K562 (cell line): ENCODE measurements at regions not wholly inside any gene's neighbourhood (a gene's known extent, or its start where the extent isn't known, plus 50 kb on each side); places are given as distances from the start of the nearest gene placed in this dataset.

ENCODE experiments used
- ATAC-seq: fragments of 200-7000 bp; cut with Tn5 transposase; 3 replicates; pipeline ENCODE4 v1.9.1; 2020; ENCODE audit warnings: moderate library complexity
- BruUV-seq: library from RNA; stranded (reverse); fragments of 400-500 nt; replicated peaks from 2 replicates; lab custom pipeline; 2021; lab: Mats Ljungman, UMichigan
- CTCF ChIA-PET: fragments of 300-600 bp; formaldehyde crosslinking; extraction: SDS; loops from one replicate; lab custom pipeline; 2021; ENCODE audit warnings: low intra/inter-chr PET ratio; lab: Yijun Ruan, JAX
- POLR2A ChIA-PET: fragments of 300-600, 350-650 bp; sonication (Branson Sonifier 250); formaldehyde crosslinking; extraction: SDS; loops from one replicate; lab custom pipeline; 2021; ENCODE audit warnings: antibody characterized with exemption, inconsistent platforms; lab: Yijun Ruan, JAX
- DNase-seq, 4 experiments: peaks; one replicate each; pipeline versions ENCODE4 v3.0.0 to v3.0.0-alpha.2; 2011 to 2018; ENCODE audit warnings: low spot score in 3 of 4, mixed read lengths in 3 of 4; ENCODE audit errors: extremely low read depth in 1 of 4
- FAIRE-seq: peaks from 2 replicates; lab custom pipeline; 2011; peaks lifted over from hg19 to GRCh38; lab: Jason Lieb, UNC
- H2AFZ ChIP-seq: 2 replicates; pipeline ENCODE4 v1.6.0; 2011; ENCODE audit warnings: low read depth, low read length, control low read depth, inconsistent platforms
- H3K27ac ChIP-seq: fragments of 200-600 bp; 3 replicates; pipeline ENCODE4 v1.8.0; 2011; ENCODE audit warnings: low read depth, mild to moderate bottlenecking, control low read depth, inconsistent platforms, low read length, moderate library complexity, mixed read lengths; ENCODE audit errors: extremely low read depth
- H3K27me3 ChIP-seq, 2 experiments: fragments of 300-600 bp in 1 of 2; 2 replicates in 1 of 2; 3 replicates in 1 of 2; pipeline versions ENCODE4 v1.6.0 to v1.8.0; 2011; ENCODE audit warnings: inconsistent platforms in 2 of 2, low read length in 2 of 2, mild to moderate bottlenecking in 1 of 2, mixed read lengths in 1 of 2, moderate library complexity in 1 of 2; ENCODE audit not compliant: control insufficient read depth in 2 of 2, insufficient read depth in 2 of 2
- H3K36me3 ChIP-seq: fragments of 300-600 bp; 3 replicates; pipeline ENCODE4 v1.8.0; 2011; ENCODE audit warnings: mild to moderate bottlenecking, low read length, inconsistent platforms; ENCODE audit not compliant: control insufficient read depth, insufficient read depth
- H3K4me1 ChIP-seq, 2 experiments: fragments of 200-600 bp in 1 of 2; replicated peaks in 1 of 2; 2 replicates in 1 of 2; 3 replicates in 1 of 2; pipeline versions ENCODE4 v1.5.1 to v1.8.0; 2011; ENCODE audit warnings: inconsistent platforms in 2 of 2, low read length in 2 of 2, mild to moderate bottlenecking in 1 of 2, mixed read lengths in 1 of 2, moderate library complexity in 1 of 2; ENCODE audit not compliant: control insufficient read depth in 2 of 2, insufficient read depth in 2 of 2
- H3K4me2 ChIP-seq: 2 replicates; pipeline ENCODE4 v1.6.1; 2011; ENCODE audit warnings: low read length, control low read depth, inconsistent platforms, mixed read lengths; ENCODE audit not compliant: insufficient read depth
- H3K4me3 ChIP-seq: fragments of 200-600 bp; sonication (generic), shearing (Covaris generic); 2 replicates; pipeline ENCODE4 v1.5.1; 2016; ENCODE audit warnings: control low read depth, inconsistent platforms
- H3K79me2 ChIP-seq: fragments of 200-600 bp; 3 replicates; pipeline ENCODE4 v1.8.0; 2011; ENCODE audit warnings: low read length, inconsistent platforms; ENCODE audit not compliant: control insufficient read depth, insufficient read depth
- H3K9ac ChIP-seq, 2 experiments: 2 replicates each; pipeline versions ENCODE4 v1.6.0 to v1.6.1; 2011; ENCODE audit warnings: low read depth in 2 of 2, low read length in 2 of 2, control low read depth in 1 of 2, inconsistent platforms in 1 of 2, mild to moderate bottlenecking in 1 of 2, mixed read lengths in 1 of 2; ENCODE audit not compliant: insufficient read depth in 1 of 2
- H3K9me1 ChIP-seq: one replicate; pipeline ENCODE4 v1.6.0; 2011; ENCODE audit warnings: inconsistent platforms, mild to moderate bottlenecking, low read length, moderate library complexity; ENCODE audit not compliant: control insufficient read depth, insufficient read depth
- H3K9me3 ChIP-seq: replicated peaks from 2 replicates; pipeline ENCODE4 v1.5.1; 2011; ENCODE audit warnings: low read depth, low read length, inconsistent platforms; ENCODE audit not compliant: control insufficient read depth, insufficient read depth
- H4K20me1 ChIP-seq: replicated peaks from 2 replicates; pipeline ENCODE4 v1.6.1; 2011; ENCODE audit warnings: low read length, inconsistent platforms, mixed read lengths; ENCODE audit not compliant: control insufficient read depth, insufficient read depth
- E2F4 ChIP-seq: sonication (generic); formaldehyde crosslinking; IDR thresholded peaks from 2 replicates; pipeline ENCODE4 v1.8.0; 2022; ENCODE audit warnings: mild to moderate bottlenecking, low read depth, missing genetic modification reagents
- FOXA1 ChIP-seq: fragments of 450-650 bp; IDR thresholded peaks from 2 replicates; pipeline ENCODE4 v1.6.1; 2016; ENCODE audit warnings: mild to moderate bottlenecking, borderline replicate concordance
- MECOM ChIP-seq: fragments of 250-450 bp; sonication (Bioruptor Pico); IDR thresholded peaks from 2 replicates; pipeline ENCODE4 v1.8.0; 2022; ENCODE audit warnings: inconsistent platforms
- NONO ChIP-seq, 2 experiments: fragments of 200-400 bp in 1 of 2; fragments of 450-650 bp in 1 of 2; formaldehyde crosslinking in 1 of 2; IDR thresholded peaks; 2 replicates each; pipeline ENCODE4 v1.6.1; 2017; ENCODE audit warnings: low read depth in 2 of 2, mild to moderate bottlenecking in 2 of 2, moderate library complexity in 2 of 2, low read length in 1 of 2
- NR1H2 ChIP-seq: sonication (generic); formaldehyde crosslinking; IDR thresholded peaks from 2 replicates; pipeline ENCODE4 v1.4.0; 2020; ENCODE audit warnings: mild to moderate bottlenecking, missing genetic modification reagents
- PCBP1 ChIP-seq: fragments of 200-400 bp; formaldehyde crosslinking; IDR thresholded peaks from 2 replicates; pipeline ENCODE4 v1.6.1; 2018; ENCODE audit warnings: mild to moderate bottlenecking, low read depth, low read length; ENCODE audit not compliant: poor library complexity, severe bottlenecking
- ZNF239 ChIP-seq: fragments of 250-450 bp; sonication (Bioruptor Pico); IDR thresholded peaks from 2 replicates; pipeline ENCODE4 v1.4.0; 2020; ENCODE audit warnings: mild to moderate bottlenecking
- ZNF407 ChIP-seq: fragments of 450-650 bp; IDR thresholded peaks from 2 replicates; pipeline ENCODE4 v1.6.1; 2016; ENCODE audit warnings: low read depth
- ZNF644 ChIP-seq: fragments of 200-800 bp; sonication (Bioruptor generic); IDR thresholded peaks from 2 replicates; pipeline ENCODE4 v1.6.1; 2016; ENCODE audit warnings: low read depth, missing genetic modification characterization, missing compliant biosample characterization
- WGBS: fragments of 100-300 bp; shearing (Covaris generic); methylation state at CpG from one replicate; pipeline ENCODE4 v1.1.6; 2016; ENCODE audit warnings: low coverage, mixed read lengths; ENCODE audit not compliant: insufficient coverage; ENCODE audit errors: missing lambda C conversion rate; 5-methylcytosine and 5-hydroxymethylcytosine counted together
- in situ Hi-C: fragments of 300-500 bp; cut with MboI; formaldehyde crosslinking; loops from 4 replicates; pipeline ENCODE4 v1.15.0; 2018; ENCODE audit warnings: inconsistent platforms, mixed read lengths
- intact Hi-C: fragments of 100-400 bp; cut with micrococcal nuclease; formaldehyde crosslinking; loops from 2 replicates; pipeline ENCODE4 v1.14.2; 2022

GRCh38 chr2:144701259-144701658 is 181.3 kb upstream of the ZEB2 start (continued):
- no peak for TF ChIP-seq PCBP1
- TF ChIP-seq ZNF239 (CRISPR knock-in tag): no peak
- TF ChIP-seq MECOM (CRISPR knock-in tag): no peak
- TF ChIP-seq FOXA1: no peak

- Histone ChIP-seq H3K79me2 (no peaks in the 10 kb centered on the region), H3K4me2 (no peak overlapping the region), H3K36me3 (no peaks in the 10 kb centered on the region), H3K9me3 (no peaks in the 10 kb centered on the region), H3K4me1 (no peaks in the 10 kb centered on the region; a peak in 1 of 5 replicates), H3K9ac (no peak overlapping the region), H3K27ac (no peak overlapping the region), H4K20me1 (no peaks in the 10 kb centered on the region)
- DNase-seq (no peak), ATAC-seq (no peak), FAIRE-seq (no peak)
- CTCF ChIA-PET: no interaction called here
- 89% methylated on average over 3 of the region's 3 CpGs for WGBS
- no peak for TF ChIP-seq NR1H2 (CRISPR knock-in tag)
- TF ChIP-seq ZNF644 (tag): no peak
- no peak for TF ChIP-seq NONO (IDR thresholded peaks at IDR 0.05; ENCODE audit: low read depth in 2 of 2, low read length in 1 of 2)
- no peak for TF ChIP-seq ZNF407
- TF ChIP-seq E2F4: no peak
- TF ChIP-seq, all 486 proteins: peak for 0
- POLR2A ChIA-PET: no interaction called here
- no TSS peak for BruUV-seq
- Histone ChIP-seq H3K27me3 (no peaks in the 10 kb centered on the region), H3K4me3 (no peak overlapping the region), H2AFZ (no peak overlapping the region), H3K9me1 (no peaks in the 10 kb centered on the region)
- in situ Hi-C loops: no loop called here
- intact Hi-C loops: no loop called here
Measured at GRCh38 chr2:144698156-144698555, 178.2 kb upstream of the ZEB2 start.
